HUES6 (cell line): ENCODE measurements at regions not wholly inside any gene's neighbourhood (a gene's known extent, or its start where the extent isn't known, plus 50 kb on each side); places are given as distances from the start of the nearest gene placed in this dataset.
"Not testable (repeated sequence)": the region's sequence is repeated elsewhere in the genome, so short reads cannot be mapped to it uniquely, and the experiment has no call there.

Experiments
- H3K27ac ChIP-seq: 2 replicates; pipeline ENCODE4 v1.7.0; 2013; ENCODE audit warnings: low read depth, mild to moderate bottlenecking, low read length, inconsistent platforms
- H3K27me3 ChIP-seq: 2 replicates; pipeline ENCODE4 v1.6.1; 2013; ENCODE audit warnings: low read length; ENCODE audit not compliant: control insufficient read depth, insufficient read depth
- H3K36me3 ChIP-seq: 2 replicates; pipeline ENCODE4 v1.6.1; 2013; ENCODE audit warnings: low read length; ENCODE audit not compliant: control insufficient read depth, insufficient read depth
- H3K4me1 ChIP-seq: 2 replicates; pipeline ENCODE4 v1.6.1; 2013; ENCODE audit warnings: low read length; ENCODE audit not compliant: control insufficient read depth, insufficient read depth
- H3K4me3 ChIP-seq: 2 replicates; pipeline ENCODE4 v1.5.1; 2013; ENCODE audit warnings: low read depth, low read length
- H3K9ac ChIP-seq: one replicate; pipeline ENCODE4 v1.6.1; 2013; ENCODE audit warnings: mild to moderate bottlenecking, low read length
- H3K9me3 ChIP-seq: 2 replicates; pipeline ENCODE4 v1.6.1; 2013; ENCODE audit warnings: low read depth, low read length; ENCODE audit not compliant: control insufficient read depth, insufficient read depth

DNA sequence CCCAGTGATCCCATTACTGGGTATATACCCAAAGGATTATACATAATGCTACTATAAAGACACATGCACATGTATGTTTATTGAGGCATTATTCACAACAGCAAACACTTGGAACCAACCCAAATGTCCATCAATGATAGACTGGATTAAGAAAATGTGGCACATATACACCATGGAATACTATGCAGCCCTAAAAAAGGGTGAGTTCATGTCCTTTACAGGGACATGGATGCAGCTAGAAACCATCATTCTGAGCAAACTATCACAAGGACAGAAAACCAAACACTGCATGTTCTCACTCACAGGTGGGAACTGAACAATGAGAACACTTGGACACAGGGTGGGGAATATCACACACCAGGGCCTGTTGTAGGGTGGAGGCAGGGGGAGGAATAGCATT is 197.4 kb downstream of the ETAA1 start:
- not testable (repeated sequence) for H3K4me3 ChIP-seq, H3K9me3 ChIP-seq, H3K9ac ChIP-seq, H3K36me3 ChIP-seq, H3K27me3 ChIP-seq, H3K27ac ChIP-seq, H3K4me1 ChIP-seq

DNA sequence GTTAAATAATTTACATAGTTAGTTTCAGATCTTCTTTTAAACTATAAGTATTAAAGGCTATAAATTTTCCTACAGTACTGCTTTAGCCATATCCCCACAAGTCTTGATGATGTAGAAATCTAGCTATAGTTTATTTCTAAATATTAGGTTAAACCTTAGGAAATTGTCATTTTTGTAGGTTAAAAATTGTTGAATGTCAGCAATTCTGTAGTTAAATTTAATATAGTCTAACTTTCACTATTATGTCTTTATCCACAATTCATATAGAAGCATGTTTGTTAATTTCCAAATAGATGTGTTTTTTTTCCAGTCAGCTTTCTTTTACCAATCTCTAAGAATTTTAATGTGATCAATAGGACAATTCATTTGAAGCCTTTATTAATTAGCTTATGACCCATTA is 199.7 kb downstream of the ETAA1 start:
- H3K27me3 ChIP-seq = no peaks in the 10 kb centered on the region
- H3K4me3 ChIP-seq = no peak overlapping the region
- no peaks in the 10 kb centered on the region for H3K4me1 ChIP-seq
- H3K27ac ChIP-seq = no peak overlapping the region
- H3K9ac ChIP-seq = no peak overlapping the region
- no peaks in the 10 kb centered on the region for H3K36me3 ChIP-seq
- no peaks in the 10 kb centered on the region for H3K9me3 ChIP-seq

DNA sequence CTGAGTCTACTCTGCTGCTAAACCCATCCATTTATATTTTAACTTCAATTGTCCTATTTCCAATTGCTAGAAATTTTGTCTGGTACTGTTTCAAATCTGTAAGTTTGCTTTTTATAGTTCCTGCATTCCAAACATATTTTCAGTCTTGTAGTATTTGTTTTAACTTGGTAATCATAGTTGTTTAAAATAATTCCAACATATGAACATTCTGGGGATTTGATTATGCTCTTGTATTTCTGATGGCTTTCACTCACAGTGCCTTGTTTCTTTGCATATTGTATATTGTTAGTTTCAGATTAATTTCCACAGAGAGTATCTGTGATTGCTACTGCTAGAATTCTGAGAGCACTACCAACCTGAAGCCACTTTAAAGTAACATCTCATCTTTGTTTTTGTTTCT is 202.4 kb downstream of the ETAA1 start:
- Histone ChIP-seq H3K27ac (no peak overlapping the region), H3K9ac (no peak overlapping the region), H3K4me1 (no peaks in the 10 kb centered on the region), H3K27me3 (no peaks in the 10 kb centered on the region), H3K4me3 (no peak overlapping the region), H3K9me3 (no peaks in the 10 kb centered on the region), H3K36me3 (no peaks in the 10 kb centered on the region)

DNA sequence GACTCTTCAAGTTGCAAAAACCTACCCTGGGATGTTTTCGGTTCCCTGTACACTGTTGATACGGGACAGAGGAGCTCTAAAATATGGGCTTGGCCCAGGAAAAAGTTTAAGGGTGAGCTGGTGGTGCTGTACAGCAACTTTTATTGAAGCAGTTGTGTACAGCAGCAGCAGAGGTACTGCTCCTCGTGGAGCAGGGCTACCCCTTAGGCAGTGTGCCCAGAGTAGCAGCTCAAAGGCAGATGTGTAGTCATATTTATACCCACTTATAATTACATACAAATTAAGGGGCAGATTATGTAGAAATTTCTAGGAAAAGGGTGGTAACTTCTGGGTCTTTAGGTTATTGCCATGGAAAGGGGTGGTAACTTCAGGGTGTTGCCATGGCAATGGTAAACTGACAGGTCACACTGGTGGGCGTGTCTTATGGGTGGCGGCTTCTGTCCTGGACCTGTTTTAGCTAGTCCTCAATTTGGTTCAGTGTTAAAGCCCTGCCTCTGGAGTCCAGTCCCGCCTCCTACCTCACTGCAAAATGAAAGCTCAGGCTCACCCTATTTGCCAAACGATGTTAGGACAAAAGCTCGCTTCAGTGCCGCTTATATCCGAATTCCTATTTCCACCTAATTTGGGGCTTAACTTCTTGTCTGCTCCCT is 203.2 kb downstream of the ETAA1 start:
- H3K27ac ChIP-seq = no peak overlapping the region
- H3K9me3 ChIP-seq = no peaks in the 10 kb centered on the region
- no peaks in the 10 kb centered on the region for H3K27me3 ChIP-seq
- no peak overlapping the region for H3K9ac ChIP-seq
- H3K4me1 ChIP-seq = no peaks in the 10 kb centered on the region
- no peak overlapping the region for H3K4me3 ChIP-seq
- no peaks in the 10 kb centered on the region for H3K36me3 ChIP-seq

DNA sequence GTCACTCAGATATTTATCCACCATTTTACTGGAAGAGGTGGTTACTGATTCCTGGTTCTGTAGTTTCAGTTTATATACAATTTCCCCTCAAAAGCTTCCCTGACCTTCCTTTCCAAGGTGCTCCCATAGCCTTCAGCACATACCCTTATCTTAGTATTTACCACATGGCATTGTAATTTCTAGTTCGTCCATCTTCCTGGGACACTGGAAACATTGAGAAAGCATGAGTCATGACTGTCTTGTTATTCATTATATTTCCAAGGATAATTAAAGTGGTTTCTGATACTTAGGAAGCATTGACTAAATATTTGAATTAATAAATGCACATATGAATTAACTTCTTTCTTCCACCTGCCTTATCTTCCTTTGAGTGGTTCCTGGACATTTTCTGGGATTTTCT is 203.8 kb downstream of the ETAA1 start:
- Histone ChIP-seq H3K4me3 (no peak overlapping the region), H3K27me3 (no peaks in the 10 kb centered on the region), H3K9ac (no peak overlapping the region), H3K27ac (no peak overlapping the region), H3K9me3 (no peaks in the 10 kb centered on the region), H3K4me1 (no peaks in the 10 kb centered on the region), H3K36me3 (no peaks in the 10 kb centered on the region)

DNA sequence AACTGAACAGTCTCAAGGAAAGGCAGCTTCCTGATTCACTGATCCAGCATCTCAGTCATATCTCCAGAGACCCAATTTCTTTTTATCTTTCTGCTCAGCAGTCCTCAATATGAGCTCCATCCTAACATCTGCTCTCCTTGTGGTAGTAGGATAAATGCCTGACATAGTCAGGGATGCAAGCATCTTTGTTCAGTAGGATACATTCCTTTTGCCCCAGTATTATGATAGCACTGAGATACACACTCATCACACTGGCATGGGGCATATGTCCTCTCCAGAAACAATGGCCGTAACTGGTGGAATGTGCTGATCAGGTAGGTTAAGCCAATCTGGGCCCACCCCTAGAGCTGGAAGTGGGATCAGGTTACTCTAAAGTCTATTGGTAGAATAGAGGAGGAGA is 207.2 kb downstream of the ETAA1 start:
- Histone ChIP-seq H3K27me3 (no peaks in the 10 kb centered on the region), H3K36me3 (no peaks in the 10 kb centered on the region), H3K27ac (no peak overlapping the region), H3K4me1 (no peaks in the 10 kb centered on the region), H3K9me3 (no peaks in the 10 kb centered on the region), H3K4me3 (no peak overlapping the region), H3K9ac (no peak overlapping the region)

DNA sequence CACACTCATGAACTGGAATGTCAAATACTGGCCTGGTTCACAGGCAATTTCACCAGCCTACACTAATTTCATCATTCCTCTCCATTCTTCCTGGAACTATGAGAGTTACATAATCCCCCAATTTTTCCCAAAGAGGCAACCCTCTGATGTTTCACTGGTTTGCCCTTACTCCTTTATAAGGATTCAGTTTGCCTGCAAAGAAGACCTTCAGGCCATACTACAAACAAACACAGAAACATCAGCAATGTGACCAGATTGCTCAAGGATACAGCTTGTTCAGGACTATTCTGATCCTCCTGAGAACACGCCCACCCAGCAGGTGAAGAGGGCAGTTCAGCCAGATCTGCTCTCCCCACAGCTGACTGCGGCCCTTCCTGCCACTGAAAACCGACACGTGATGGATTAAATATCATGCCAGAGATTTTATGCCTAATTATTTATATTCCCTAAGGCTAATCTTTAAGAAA is 215.5 kb downstream of the ETAA1 start:
- Histone ChIP-seq H3K9ac (no peak overlapping the region), H3K27ac (no peak overlapping the region), H3K36me3 (no peaks in the 10 kb centered on the region), H3K9me3 (no peaks in the 10 kb centered on the region), H3K27me3 (no peaks in the 10 kb centered on the region), H3K4me1 (no peaks in the 10 kb centered on the region), H3K4me3 (no peak overlapping the region)

DNA sequence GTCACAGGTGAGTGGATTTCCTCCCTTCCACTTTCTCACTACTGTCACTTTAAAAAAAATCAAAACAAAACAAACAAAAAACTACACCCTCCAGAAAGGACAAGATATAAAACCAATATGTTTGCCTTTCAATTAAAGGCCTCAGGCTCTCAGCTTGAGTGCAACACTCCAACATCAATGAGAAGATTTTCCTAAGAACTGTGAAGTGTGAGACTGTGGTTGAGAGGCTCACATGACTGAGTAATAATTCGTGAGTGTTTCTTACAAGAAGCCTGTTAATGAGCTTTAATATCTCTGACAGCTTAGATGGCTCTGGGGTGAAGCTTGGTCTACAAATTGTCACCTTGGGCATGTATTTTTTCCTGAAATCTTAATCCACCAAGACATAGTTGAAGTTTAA is 216.1 kb downstream of the ETAA1 start:
- Histone ChIP-seq H3K36me3 (no peaks in the 10 kb centered on the region), H3K9ac (no peak overlapping the region)

DNA sequence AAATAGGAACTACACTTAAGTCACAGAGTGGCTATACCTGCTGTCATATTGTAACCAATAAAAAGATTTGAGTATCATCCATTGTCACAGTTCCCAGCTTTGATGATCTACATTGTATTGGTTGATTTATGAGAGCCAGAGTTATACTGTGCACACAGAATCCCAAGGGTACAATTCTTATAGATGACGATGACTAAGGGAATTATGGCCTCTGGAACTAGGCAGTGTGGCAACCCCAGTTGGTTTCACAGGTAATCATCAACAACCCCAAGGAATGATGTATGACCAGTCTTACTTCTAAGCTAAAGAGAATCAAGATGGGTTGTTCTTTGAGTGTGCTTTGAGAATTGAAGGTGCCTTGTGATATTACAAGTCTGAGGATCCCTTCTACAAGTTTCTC is 217.3 kb downstream of the ETAA1 start:
- no peak overlapping the region for H3K27ac ChIP-seq
- H3K4me1 ChIP-seq = no peaks in the 10 kb centered on the region
- H3K9me3 ChIP-seq = no peaks in the 10 kb centered on the region
- no peaks in the 10 kb centered on the region for H3K27me3 ChIP-seq
- H3K4me3 ChIP-seq = no peak overlapping the region
- H3K36me3 ChIP-seq = no peaks in the 10 kb centered on the region
- no peak overlapping the region for H3K9ac ChIP-seq

More for the DNA sequence above, 216.1 kb downstream of the ETAA1 start:
- Histone ChIP-seq H3K27ac (no peak overlapping the region), H3K4me1 (no peaks in the 10 kb centered on the region), H3K27me3 (no peaks in the 10 kb centered on the region), H3K9me3 (no peaks in the 10 kb centered on the region), H3K4me3 (no peak overlapping the region)

DNA sequence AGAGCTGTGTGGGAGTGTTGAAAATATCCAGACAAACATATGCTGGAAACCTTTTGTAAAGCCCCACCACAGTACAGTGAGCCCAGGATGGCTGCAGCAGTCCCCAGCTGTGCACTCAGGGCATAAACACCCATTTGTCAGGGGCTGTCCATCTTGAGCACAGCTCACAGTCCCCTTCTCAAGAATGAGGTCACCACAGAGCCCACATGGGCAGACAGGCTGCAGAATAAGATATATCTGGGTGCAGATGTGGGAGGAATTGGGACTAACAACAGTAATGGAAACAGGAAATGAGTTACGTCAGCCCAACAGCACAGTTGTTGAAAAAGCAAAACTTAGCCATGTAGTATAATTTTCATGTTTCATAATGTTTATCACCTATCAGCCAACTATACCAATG is 219.6 kb downstream of the ETAA1 start:
- Histone ChIP-seq H3K9ac (no peak overlapping the region), H3K27me3 (no peaks in the 10 kb centered on the region), H3K9me3 (no peaks in the 10 kb centered on the region), H3K4me1 (no peaks in the 10 kb centered on the region), H3K36me3 (no peaks in the 10 kb centered on the region), H3K4me3 (no peak overlapping the region), H3K27ac (no peak overlapping the region)

DNA sequence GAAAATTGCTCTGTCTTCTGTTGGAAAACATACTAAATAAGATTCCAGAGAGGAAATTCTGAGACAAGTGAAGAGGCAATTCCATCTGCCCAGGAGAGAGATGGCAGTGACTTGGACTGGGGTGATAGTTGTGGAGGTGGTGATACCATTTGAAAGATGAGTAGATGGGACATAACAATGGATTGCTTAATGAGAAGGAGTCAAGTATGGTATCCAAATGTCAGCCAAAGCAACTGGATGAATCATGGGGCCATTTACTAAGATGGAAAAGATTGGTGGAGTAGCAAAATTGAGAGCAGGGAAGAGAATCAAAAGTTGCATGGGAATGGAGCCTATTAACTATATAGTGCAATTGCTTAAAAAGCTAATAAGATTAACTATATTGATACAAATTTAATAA is 222.1 kb downstream of the ETAA1 start:
- Histone ChIP-seq H3K36me3 (no peaks in the 10 kb centered on the region), H3K27me3 (no peaks in the 10 kb centered on the region), H3K9me3 (no peaks in the 10 kb centered on the region), H3K27ac (no peak overlapping the region), H3K4me3 (no peak overlapping the region), H3K9ac (no peak overlapping the region), H3K4me1 (no peaks in the 10 kb centered on the region)

DNA sequence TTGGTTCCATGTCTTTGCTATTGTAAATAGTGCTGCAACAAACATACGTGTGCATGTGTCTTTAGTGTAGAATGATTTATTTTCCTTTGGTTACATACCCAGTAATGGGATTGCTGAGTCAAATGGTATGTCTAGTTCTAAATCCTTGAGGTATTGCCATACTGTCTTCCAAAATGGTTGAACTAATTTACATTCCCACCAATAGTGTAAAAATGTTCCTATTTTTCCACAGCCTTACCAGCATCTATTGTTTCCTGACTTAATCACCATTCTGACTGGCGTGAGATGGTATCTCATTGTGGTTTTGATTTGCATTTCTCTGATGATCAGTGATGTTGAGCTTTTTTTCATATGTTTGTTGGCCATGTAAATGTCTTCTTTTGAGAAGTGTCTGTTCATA is 226.6 kb downstream of the ETAA1 start:
- not testable (repeated sequence) for H3K27me3 ChIP-seq, H3K27ac ChIP-seq, H3K4me1 ChIP-seq, H3K9ac ChIP-seq, H3K9me3 ChIP-seq, H3K36me3 ChIP-seq, H3K4me3 ChIP-seq
